ENCODE measurements at regions not wholly inside any gene's neighbourhood (a gene's known extent, or its start where the extent isn't known, plus 50 kb on each side); places are given as distances from the start of the nearest gene placed in this dataset.

DNA sequence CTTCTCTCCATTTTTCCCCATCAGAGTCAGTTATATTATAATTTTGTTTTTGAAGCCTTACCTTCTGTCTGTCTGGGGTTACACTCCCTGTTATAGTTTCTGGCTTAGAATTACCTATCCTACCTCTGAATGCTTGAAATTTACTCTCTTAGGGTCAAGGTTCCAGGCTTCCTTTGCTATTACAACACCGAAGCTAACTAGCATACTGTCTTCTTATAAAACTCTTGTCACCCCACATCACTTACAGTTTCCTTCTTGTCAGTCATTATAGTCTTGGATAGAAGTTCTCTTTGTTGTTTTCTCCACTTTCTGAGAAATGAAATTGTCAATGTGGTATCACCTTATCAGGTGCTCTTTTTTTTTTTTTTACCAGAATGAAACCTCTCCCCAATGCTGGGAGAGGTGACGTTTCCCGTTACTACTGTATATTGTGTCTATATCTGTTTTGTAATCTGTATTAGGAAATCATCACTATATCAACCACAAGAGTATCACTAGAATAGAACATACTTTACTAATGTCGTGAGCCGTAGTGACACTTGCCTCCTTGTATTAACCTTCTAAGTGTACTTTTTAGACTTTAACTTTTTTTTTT is 69.2 kb upstream of the PSMA6 start:
- no peaks in the 10 kb centered on the region for H3K27me3 Mint-ChIP-seq
- H3K4me1 ChIP-seq (ENCODE audit: control insufficient read depth, insufficient read depth, low read length, poor library complexity, severe bottlenecking): no peaks in the 10 kb centered on the region
- no peaks in the 10 kb centered on the region for H3K9me3 Mint-ChIP-seq
- H3K4me3 Mint-ChIP-seq: peak overlapping the region in 1 of 4 donors; percentile 61
- DNase-seq: peak in 1 of 3 donors; percentile 61
- peaks cover 13 to 20% (median 17%) of the 10 kb centered on the region in 4 donors for H3K4me1 Mint-ChIP-seq
- H3K27ac ChIP-seq (ENCODE audit: insufficient read depth, low read length, poor library complexity, severe bottlenecking): no peak overlapping the region
- no peaks in the 10 kb centered on the region for H3K9me3 ChIP-seq (ENCODE audit: control insufficient read depth in 2 of 2, low read length in 2 of 2)
- peak; percentile 73 to 79 for ATAC-seq (ENCODE audit: low read depth in 2 of 2)
- no peaks in the 10 kb centered on the region for H3K27me3 ChIP-seq (ENCODE audit: control insufficient read depth, insufficient read depth, low read length)
- peak overlapping the region; percentile 21 for H3K4me3 ChIP-seq (ENCODE audit: low read depth, low read length)
- peaks cover 27% of the 10 kb centered on the region for H3K36me3 Mint-ChIP-seq
- H3K36me3 ChIP-seq (ENCODE audit: control insufficient read depth, insufficient read depth, low read length): no peaks in the 10 kb centered on the region
- H3K27ac Mint-ChIP-seq: peak overlapping the region; percentile 42 to 85 (median 46)

DNA sequence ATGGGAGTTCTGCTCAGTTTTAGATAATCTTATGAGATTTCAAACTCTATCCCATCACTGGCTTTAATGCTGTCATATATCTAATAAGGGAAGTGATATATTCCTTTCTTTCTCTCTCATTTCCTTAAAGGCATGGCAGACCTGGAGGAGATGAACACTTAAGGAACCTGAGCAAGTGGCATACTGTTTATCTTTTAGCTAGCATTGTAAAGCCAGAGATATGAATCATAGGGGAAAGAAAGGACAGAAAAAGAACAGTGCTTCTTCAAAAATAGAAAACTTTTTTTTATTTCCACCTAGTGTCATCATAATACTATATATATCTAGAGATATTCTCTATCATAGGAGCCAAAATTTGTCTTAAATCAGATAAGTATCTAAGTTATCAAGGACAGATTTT is 68.3 kb upstream of the PSMA6 start:
- H3K4me3 ChIP-seq (ENCODE audit: low read depth, low read length): no peak overlapping the region
- H3K27me3 Mint-ChIP-seq: no peaks in the 10 kb centered on the region
- DNase-seq: no peak
- peaks cover 13 to 25% (median 19%) of the 10 kb centered on the region in 4 donors for H3K4me1 Mint-ChIP-seq
- H3K4me3 Mint-ChIP-seq: no peak overlapping the region
- no peaks in the 10 kb centered on the region for H3K36me3 ChIP-seq (ENCODE audit: control insufficient read depth, insufficient read depth, low read length)
- H3K27ac ChIP-seq (ENCODE audit: insufficient read depth, low read length, poor library complexity, severe bottlenecking): no peak overlapping the region
- H3K9me3 Mint-ChIP-seq: no peaks in the 10 kb centered on the region
- no peaks in the 10 kb centered on the region for H3K4me1 ChIP-seq (ENCODE audit: control insufficient read depth, insufficient read depth, low read length, poor library complexity, severe bottlenecking)
- peaks cover 31% of the 10 kb centered on the region for H3K36me3 Mint-ChIP-seq
- no peaks in the 10 kb centered on the region for H3K9me3 ChIP-seq (ENCODE audit: control insufficient read depth in 2 of 2, low read length in 2 of 2)
- H3K27me3 ChIP-seq (ENCODE audit: control insufficient read depth, insufficient read depth, low read length): no peaks in the 10 kb centered on the region
- no peak for ATAC-seq (ENCODE audit: low read depth in 2 of 2)
- H3K27ac Mint-ChIP-seq: no peak overlapping the region

DNA sequence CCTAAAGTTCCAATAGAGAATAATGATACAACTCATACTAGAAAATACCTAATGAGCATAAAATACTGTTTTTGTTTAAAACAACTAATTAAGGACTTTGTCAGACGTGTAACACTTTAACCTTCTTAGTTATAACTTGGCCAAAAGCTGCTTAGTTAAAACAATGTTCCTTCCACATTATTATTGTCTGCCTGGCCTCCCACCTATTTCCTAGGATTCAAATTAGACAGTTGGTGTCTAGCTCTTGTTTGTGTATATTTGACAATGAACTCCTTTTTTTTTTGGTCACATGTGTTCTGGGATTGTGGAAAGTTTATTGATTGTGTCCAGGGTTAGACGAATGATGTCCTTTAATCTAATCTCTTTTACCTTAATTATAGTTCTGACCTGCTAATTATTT is 67.6 kb upstream of the PSMA6 start:
- Histone ChIP-seq H3K27me3 (ENCODE audit: control insufficient read depth, insufficient read depth, low read length) (no peaks in the 10 kb centered on the region), H3K9me3 (ENCODE audit: control insufficient read depth in 2 of 2, low read length in 2 of 2) (no peaks in the 10 kb centered on the region), H3K36me3 (ENCODE audit: control insufficient read depth, insufficient read depth, low read length) (no peaks in the 10 kb centered on the region), H3K4me1 (ENCODE audit: control insufficient read depth, insufficient read depth, low read length, poor library complexity, severe bottlenecking) (no peaks in the 10 kb centered on the region), H3K4me3 (ENCODE audit: low read depth, low read length) (no peak overlapping the region), H3K27ac (ENCODE audit: insufficient read depth, low read length, poor library complexity, severe bottlenecking) (no peak overlapping the region)
- DNase-seq: no peak
- Mint-ChIP-seq H3K4me1 (peaks cover 17 to 30% (median 22%) of the 10 kb centered on the region in 4 donors), H3K27ac (peak overlapping the region in 1 of 3 donors; percentile 31), H3K36me3 (peaks cover 31% of the 10 kb centered on the region), H3K4me3 (no peak overlapping the region), H3K27me3 (no peaks in the 10 kb centered on the region), H3K9me3 (no peaks in the 10 kb centered on the region)
- no peak for ATAC-seq (ENCODE audit: low read depth in 2 of 2)

DNA sequence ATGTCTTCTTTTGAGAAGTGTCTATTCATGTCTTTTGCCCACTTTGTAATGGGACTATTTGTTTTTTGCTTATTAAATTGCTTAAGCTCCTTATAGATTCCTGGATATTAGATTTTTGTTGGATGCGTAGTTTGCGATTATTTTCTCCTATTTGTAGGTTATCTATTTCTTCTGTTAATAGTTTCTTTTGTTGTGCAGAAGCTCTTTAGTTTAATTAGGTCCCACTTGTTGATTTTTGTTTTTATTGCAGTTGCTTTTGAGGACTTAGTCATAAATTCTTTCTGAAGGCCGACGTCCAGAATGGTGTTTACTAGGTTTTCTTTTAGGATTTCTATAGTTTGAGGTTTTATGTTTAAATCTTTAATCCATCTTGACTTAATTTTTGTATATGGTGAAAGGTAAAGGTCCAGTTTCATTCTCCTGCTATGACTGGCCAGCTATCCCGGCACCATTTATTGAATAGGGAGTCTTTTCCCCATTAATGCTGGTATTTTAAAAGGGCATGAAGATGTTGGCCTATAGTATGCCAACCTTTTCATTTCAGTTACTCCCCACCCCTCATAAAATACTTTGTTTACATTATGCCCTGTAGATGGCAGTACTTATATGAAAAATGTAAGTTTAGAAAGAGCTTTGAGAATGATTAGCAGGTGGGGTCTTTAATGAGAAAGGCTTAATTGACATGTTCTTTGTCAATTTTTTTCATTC is 62.9 kb upstream of the PSMA6 start:
- Histone ChIP-seq H3K27me3 (ENCODE audit: control insufficient read depth, insufficient read depth, low read length) (no peaks in the 10 kb centered on the region), H3K4me3 (ENCODE audit: low read depth, low read length) (no peak overlapping the region), H3K36me3 (ENCODE audit: control insufficient read depth, insufficient read depth, low read length) (no peaks in the 10 kb centered on the region), H3K27ac (ENCODE audit: insufficient read depth, low read length, poor library complexity, severe bottlenecking) (no peak overlapping the region), H3K4me1 (ENCODE audit: control insufficient read depth, insufficient read depth, low read length, poor library complexity, severe bottlenecking) (no peaks in the 10 kb centered on the region), H3K9me3 (ENCODE audit: control insufficient read depth in 2 of 2, low read length in 2 of 2) (no peaks in the 10 kb centered on the region)
- H3K27me3 Mint-ChIP-seq: no peaks in the 10 kb centered on the region
- DNase-seq (peak in 2 of 3 donors; percentile 39 to 50), ATAC-seq (ENCODE audit: low read depth in 2 of 2) (peak; percentile 45 to 52)
- peaks cover 16 to 36% (median 22%) of the 10 kb centered on the region in 4 donors for H3K4me1 Mint-ChIP-seq
- H3K36me3 Mint-ChIP-seq: peaks cover 15% of the 10 kb centered on the region
- H3K9me3 Mint-ChIP-seq: no peaks in the 10 kb centered on the region
- no peak overlapping the region for H3K27ac Mint-ChIP-seq
- H3K4me3 Mint-ChIP-seq: no peak overlapping the region

DNA sequence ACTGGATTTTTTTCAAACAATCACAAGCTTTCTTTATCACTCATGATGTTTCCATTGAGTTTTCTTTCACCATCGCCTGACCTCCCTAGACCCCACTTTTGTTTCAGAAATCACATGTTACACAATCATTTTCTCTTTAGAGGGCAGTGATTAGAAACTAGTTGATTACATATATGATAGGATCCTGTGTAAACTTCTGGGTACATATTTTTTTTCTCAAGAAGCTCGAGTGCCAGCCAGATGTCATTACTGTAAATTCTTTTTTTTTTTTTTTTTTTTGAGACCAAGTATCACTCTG is 62.4 kb upstream of the PSMA6 start:
- Histone ChIP-seq H3K27ac (ENCODE audit: insufficient read depth, low read length, poor library complexity, severe bottlenecking) (no peak overlapping the region), H3K27me3 (ENCODE audit: control insufficient read depth, insufficient read depth, low read length) (no peaks in the 10 kb centered on the region), H3K4me3 (ENCODE audit: low read depth, low read length) (no peak overlapping the region), H3K4me1 (ENCODE audit: control insufficient read depth, insufficient read depth, low read length, poor library complexity, severe bottlenecking) (no peaks in the 10 kb centered on the region), H3K9me3 (ENCODE audit: control insufficient read depth in 2 of 2, low read length in 2 of 2) (no peaks in the 10 kb centered on the region), H3K36me3 (ENCODE audit: control insufficient read depth, insufficient read depth, low read length) (no peaks in the 10 kb centered on the region)
- Mint-ChIP-seq H3K4me1 (peaks cover 16 to 36% (median 22%) of the 10 kb centered on the region in 4 donors), H3K27me3 (no peaks in the 10 kb centered on the region), H3K9me3 (no peaks in the 10 kb centered on the region), H3K27ac (no peak overlapping the region), H3K36me3 (peaks cover 13% of the 10 kb centered on the region), H3K4me3 (no peak overlapping the region)
- no peak for DNase-seq
- ATAC-seq (ENCODE audit: low read depth in 2 of 2): no peak

DNA sequence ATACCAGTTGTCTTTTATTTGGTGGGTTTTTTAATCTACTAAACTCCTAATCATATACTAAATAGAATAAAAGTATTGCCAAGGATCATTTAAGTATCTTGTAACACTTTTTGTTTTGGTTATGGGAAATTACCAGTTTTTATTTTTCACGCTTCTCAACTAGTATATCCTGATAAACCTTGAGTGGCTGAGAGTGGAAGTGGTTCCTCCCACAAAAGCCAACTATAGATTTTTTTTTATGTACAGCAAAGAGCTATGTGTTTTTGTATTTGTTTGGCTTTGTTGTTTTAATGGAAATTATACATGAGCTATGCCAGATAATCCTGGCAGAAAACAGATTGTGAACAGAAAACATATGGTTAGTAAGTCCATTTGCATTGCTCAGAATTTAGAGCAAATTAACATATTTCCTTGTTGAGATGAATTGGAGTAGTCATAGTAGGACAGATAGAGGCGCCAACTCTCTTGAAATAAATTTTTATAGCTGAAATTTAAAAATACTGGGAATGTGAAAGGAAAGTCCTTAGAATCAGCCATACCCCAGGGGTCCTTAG is 60.9 kb upstream of the PSMA6 start:
- no peak for DNase-seq
- peaks cover 10% of the 10 kb centered on the region for H3K36me3 Mint-ChIP-seq
- H3K27me3 ChIP-seq (ENCODE audit: control insufficient read depth, insufficient read depth, low read length): no peaks in the 10 kb centered on the region
- no peak overlapping the region for H3K27ac Mint-ChIP-seq
- H3K27ac ChIP-seq (ENCODE audit: insufficient read depth, low read length, poor library complexity, severe bottlenecking): no peak overlapping the region
- no peak overlapping the region for H3K4me3 ChIP-seq (ENCODE audit: low read depth, low read length)
- ATAC-seq (ENCODE audit: low read depth in 2 of 2): no peak
- H3K9me3 ChIP-seq (ENCODE audit: control insufficient read depth in 2 of 2, low read length in 2 of 2): no peaks in the 10 kb centered on the region
- no peaks in the 10 kb centered on the region for H3K4me1 ChIP-seq (ENCODE audit: control insufficient read depth, insufficient read depth, low read length, poor library complexity, severe bottlenecking)
- peaks cover 5% of the 10 kb centered on the region for H3K36me3 ChIP-seq (ENCODE audit: control insufficient read depth, insufficient read depth, low read length)
- peaks cover 16 to 35% (median 22%) of the 10 kb centered on the region in 4 donors for H3K4me1 Mint-ChIP-seq
- H3K9me3 Mint-ChIP-seq: no peaks in the 10 kb centered on the region
- no peak overlapping the region for H3K4me3 Mint-ChIP-seq
- H3K27me3 Mint-ChIP-seq: no peaks in the 10 kb centered on the region

DNA sequence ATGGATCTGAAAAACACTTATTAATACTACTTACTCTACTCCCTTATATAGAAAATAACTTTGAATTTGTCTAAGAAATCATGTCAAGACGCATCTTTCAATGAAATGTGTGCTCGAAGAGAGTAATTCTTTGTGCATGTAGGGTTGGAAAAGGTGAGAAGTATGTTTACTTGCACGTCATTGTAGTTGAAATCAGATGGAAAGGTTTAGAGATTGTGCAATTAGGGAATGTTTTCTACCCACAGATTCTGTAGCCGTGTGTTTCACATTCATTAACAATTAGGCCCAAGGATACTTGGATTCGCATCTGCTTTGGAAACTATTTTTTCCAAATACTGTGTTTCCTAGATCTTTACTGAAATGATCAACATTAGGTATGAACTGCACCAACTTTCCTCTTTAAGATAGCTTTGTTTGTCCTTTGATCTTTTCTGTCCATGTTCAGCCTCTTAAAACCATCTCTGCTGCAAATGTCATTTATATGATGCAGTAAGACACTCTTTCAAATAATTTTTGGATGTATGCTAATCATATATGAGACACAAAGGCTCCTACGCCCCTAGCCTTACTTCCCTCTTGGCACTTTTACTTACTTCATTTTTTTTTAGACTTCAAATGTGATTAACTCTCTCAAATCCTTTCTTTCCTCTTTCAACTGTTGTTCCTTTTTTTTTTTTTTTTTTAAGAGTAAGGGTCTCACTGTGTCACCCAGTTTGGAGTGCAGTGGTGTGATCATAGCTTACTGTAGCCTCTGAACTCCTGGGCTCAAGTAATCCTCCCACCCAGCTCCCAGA is 58.0 kb upstream of the PSMA6 start:
- no peak overlapping the region for H3K4me3 ChIP-seq (ENCODE audit: low read depth, low read length)
- H3K27me3 ChIP-seq (ENCODE audit: control insufficient read depth, insufficient read depth, low read length): no peaks in the 10 kb centered on the region
- H3K9me3 ChIP-seq (ENCODE audit: control insufficient read depth in 2 of 2, low read length in 2 of 2): no peaks in the 10 kb centered on the region
- Mint-ChIP-seq H3K4me1 (peaks cover 16 to 41% (median 19%) of the 10 kb centered on the region in 4 donors), H3K27ac (peak overlapping the region in 1 of 3 donors; percentile 10), H3K4me3 (no peak overlapping the region), H3K36me3 (peaks cover 12% of the 10 kb centered on the region), H3K27me3 (no peaks in the 10 kb centered on the region), H3K9me3 (no peaks in the 10 kb centered on the region)
- H3K27ac ChIP-seq (ENCODE audit: insufficient read depth, low read length, poor library complexity, severe bottlenecking): no peak overlapping the region
- H3K4me1 ChIP-seq (ENCODE audit: control insufficient read depth, insufficient read depth, low read length, poor library complexity, severe bottlenecking): no peaks in the 10 kb centered on the region
- peaks cover 7% of the 10 kb centered on the region for H3K36me3 ChIP-seq (ENCODE audit: control insufficient read depth, insufficient read depth, low read length)
- DNase-seq: no peak
- no peak for ATAC-seq (ENCODE audit: low read depth in 2 of 2)

Measured in CD4-positive, CD25-positive, alpha-beta regulatory T cell (primary cell).